ENCODE measurements at regions not wholly inside any gene's neighbourhood (a gene's known extent, or its start where the extent isn't known, plus 50 kb on each side); places are given as distances from the start of the nearest gene placed in this dataset.

DNA sequence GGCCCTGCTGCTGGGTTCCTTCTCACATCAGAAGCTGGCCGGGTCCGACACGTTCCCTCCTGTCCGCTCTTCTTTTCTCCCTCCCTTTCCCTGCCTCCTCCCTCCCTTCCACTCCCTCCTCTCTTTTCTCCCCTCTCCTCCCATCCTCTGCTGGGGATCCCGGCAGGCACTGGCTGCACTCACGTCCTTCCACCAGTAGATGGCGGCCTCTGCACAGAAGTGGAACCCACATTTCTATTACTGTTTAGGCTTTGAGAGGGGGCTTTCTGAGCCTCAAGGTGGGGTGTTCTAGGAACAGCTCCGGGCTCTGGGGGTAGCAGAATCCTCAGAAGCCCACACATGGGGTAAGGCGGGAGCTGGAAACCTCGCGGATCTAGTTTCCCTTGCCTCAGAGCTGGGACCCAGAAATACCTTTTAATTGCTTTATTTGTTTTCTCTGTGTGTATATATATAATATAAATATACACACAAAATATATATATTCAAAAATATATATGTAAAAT lies 294.2 kb downstream of the ZNF536 start:
- no peak overlapping the region for H3K9ac ChIP-seq (ENCODE audit: low read length)
- H3K4me3 ChIP-seq (ENCODE audit: low read length): no peak overlapping the region
- H3K27me3 ChIP-seq (ENCODE audit: control insufficient read depth, insufficient read depth, low read length): no peaks in the 10 kb centered on the region
- H3K36me3 ChIP-seq (ENCODE audit: control insufficient read depth, insufficient read depth, low read length): no peaks in the 10 kb centered on the region
- H3K4me1 ChIP-seq (ENCODE audit: control insufficient read depth, insufficient read depth, low read length): no peaks in the 10 kb centered on the region
- no peaks in the 10 kb centered on the region for H3K9me3 ChIP-seq (ENCODE audit: control insufficient read depth, low read length)

DNA sequence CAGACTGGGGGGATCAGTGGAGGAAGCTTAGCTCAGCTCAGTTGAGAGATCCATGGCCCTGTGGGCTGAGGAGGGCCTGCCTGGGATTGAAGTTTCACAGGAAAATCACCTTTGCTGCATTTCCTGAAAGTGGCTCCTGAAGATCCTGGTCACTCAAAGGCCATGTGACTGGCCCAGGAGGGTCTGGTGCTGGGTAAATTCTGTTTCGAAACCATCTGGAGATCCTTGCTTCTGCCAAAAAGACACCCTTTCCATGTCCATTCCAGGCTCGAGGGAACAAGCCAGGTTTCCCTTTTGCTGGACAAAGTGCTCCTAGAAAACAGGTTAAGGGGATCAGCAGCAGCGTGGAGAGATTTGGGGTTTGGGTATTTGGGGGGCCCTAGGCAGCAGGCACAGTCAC lies 293.3 kb downstream of the ZNF536 start:
- no peaks in the 10 kb centered on the region for H3K27me3 ChIP-seq (ENCODE audit: control insufficient read depth, insufficient read depth, low read length)

DNA sequence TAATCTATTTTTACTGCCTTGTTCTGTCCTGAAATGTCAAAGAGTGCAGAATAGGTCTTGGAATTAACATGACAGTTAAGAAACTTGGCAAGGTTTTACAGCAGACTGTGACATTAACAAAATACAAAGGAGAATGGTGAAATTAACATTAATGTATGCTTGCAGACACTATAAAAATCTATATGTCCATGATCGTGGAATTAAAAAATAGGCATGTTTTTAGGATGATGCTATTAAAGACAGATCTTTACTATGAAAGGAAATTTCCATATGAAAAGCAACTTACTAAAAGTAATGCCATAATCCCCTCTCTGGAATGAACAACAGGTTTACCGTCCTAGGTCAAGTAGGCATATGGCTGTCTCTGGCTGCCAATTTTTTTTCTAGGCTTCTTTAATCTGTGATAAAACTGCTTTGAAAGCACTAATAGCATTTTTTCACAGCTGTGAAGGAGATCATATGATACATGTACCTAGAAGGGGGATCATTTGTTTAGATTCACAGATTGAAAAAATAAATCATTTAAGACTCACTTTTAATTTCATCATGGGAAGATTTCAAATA lies 291.5 kb downstream of the ZNF536 start:
- no peak overlapping the region for H3K9ac ChIP-seq (ENCODE audit: low read length)
- no peaks in the 10 kb centered on the region for H3K27me3 ChIP-seq (ENCODE audit: control insufficient read depth, insufficient read depth, low read length)
- no peak overlapping the region for H3K4me3 ChIP-seq (ENCODE audit: low read length)

More for the DNA sequence above, 293.3 kb downstream of the ZNF536 start:
- Histone ChIP-seq H3K9me3 (ENCODE audit: control insufficient read depth, low read length) (no peaks in the 10 kb centered on the region), H3K4me3 (ENCODE audit: low read length) (no peak overlapping the region), H3K9ac (ENCODE audit: low read length) (no peak overlapping the region), H3K4me1 (ENCODE audit: control insufficient read depth, insufficient read depth, low read length) (no peaks in the 10 kb centered on the region), H3K36me3 (ENCODE audit: control insufficient read depth, insufficient read depth, low read length) (no peaks in the 10 kb centered on the region)

DNA sequence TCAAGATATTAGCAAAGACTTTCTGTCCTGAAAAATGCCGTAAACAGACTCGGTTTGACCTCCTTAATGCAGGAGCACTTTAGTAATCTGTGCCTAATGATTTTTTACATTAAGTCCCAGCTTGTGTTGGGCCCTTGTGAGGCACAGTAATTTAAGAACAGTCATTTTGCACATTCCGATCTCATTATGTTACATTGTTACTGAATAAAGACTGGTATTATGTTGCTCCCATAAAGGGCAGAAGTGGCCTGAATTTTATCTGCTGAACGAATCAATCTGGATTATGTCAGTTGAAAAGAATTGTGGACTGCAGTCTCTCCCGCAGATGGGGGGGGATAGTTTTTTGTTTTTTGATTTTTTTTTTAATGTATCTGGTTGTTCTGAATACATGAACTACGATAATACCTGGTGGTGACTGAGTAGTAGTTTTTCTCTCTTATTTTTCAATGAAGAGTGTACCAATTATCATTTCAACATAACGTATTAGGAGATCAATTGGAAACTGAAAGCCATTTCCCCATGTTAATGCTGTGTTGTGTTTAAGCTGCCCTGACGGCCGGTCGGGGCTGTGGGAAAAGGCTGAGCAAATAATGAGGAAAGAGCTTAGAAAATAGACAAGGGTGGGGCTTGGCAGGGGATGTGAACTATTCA lies 290.2 kb downstream of the ZNF536 start:
- Histone ChIP-seq H3K4me1 (ENCODE audit: control insufficient read depth, insufficient read depth, low read length) (no peaks in the 10 kb centered on the region), H3K27me3 (ENCODE audit: control insufficient read depth, insufficient read depth, low read length) (no peaks in the 10 kb centered on the region), H3K9me3 (ENCODE audit: control insufficient read depth, low read length) (no peaks in the 10 kb centered on the region), H3K9ac (ENCODE audit: low read length) (no peak overlapping the region), H3K4me3 (ENCODE audit: low read length) (no peak overlapping the region), H3K36me3 (ENCODE audit: control insufficient read depth, insufficient read depth, low read length) (no peaks in the 10 kb centered on the region)

More for the DNA sequence above, 291.5 kb downstream of the ZNF536 start:
- Histone ChIP-seq H3K36me3 (ENCODE audit: control insufficient read depth, insufficient read depth, low read length) (no peaks in the 10 kb centered on the region), H3K4me1 (ENCODE audit: control insufficient read depth, insufficient read depth, low read length) (no peaks in the 10 kb centered on the region), H3K9me3 (ENCODE audit: control insufficient read depth, low read length) (no peaks in the 10 kb centered on the region)

DNA sequence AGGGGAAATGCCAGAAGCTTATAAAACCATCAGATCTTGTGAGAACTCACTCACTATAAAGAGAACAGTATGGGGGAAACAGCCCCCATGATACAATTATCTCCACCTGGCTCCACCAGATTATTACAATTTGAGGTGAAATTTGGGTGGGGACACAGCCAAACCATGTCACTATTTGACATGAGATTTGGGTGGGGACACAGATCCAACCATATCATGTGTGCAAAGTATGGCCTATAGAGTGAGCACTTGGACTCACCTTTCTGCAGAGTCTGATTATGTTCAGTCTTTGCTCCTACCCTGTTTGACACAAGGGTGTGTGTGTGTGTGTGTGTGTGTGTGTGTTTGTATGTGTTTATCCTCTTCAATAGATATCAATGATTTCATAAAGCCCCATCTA lies 287.5 kb downstream of the ZNF536 start:
- Histone ChIP-seq H3K4me1 (ENCODE audit: control insufficient read depth, insufficient read depth, low read length) (no peaks in the 10 kb centered on the region), H3K36me3 (ENCODE audit: control insufficient read depth, insufficient read depth, low read length) (no peaks in the 10 kb centered on the region), H3K9ac (ENCODE audit: low read length) (no peak overlapping the region), H3K9me3 (ENCODE audit: control insufficient read depth, low read length) (no peaks in the 10 kb centered on the region), H3K4me3 (ENCODE audit: low read length) (no peak overlapping the region), H3K27me3 (ENCODE audit: control insufficient read depth, insufficient read depth, low read length) (no peaks in the 10 kb centered on the region)

DNA sequence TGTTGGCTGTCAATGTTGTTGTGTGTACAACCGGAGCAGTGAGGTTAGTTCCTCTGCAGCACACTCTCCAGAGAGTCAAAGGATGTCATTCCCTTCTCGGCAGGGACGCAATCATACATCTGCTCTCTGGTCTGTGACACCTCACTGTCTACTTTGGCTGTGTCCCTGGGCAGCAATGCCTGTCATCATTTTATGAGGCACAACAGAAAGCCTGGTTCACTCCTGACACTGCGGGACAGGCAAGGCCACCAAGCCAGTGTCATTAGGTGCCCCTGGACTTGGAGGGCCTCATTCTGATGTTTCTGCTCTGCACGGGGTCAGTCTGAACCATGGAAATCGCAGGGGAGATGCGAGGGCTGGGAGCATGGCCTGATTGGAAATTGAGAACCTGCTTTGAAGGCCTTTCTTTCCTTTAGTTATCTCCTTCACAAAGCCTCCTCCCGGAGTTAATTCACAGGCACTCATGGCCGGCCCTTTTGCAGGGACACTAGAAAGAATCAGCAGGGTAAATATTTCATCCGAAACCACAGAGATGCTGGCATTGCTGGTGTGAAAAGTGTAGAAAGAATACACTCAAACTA lies 284.4 kb downstream of the ZNF536 start:
- no peaks in the 10 kb centered on the region for H3K4me1 ChIP-seq (ENCODE audit: control insufficient read depth, insufficient read depth, low read length)
- H3K36me3 ChIP-seq (ENCODE audit: control insufficient read depth, insufficient read depth, low read length): no peaks in the 10 kb centered on the region
- H3K4me3 ChIP-seq (ENCODE audit: low read length): no peak overlapping the region
- no peak overlapping the region for H3K9ac ChIP-seq (ENCODE audit: low read length)
- no peaks in the 10 kb centered on the region for H3K9me3 ChIP-seq (ENCODE audit: control insufficient read depth, low read length)
- H3K27me3 ChIP-seq (ENCODE audit: control insufficient read depth, insufficient read depth, low read length): no peaks in the 10 kb centered on the region

DNA sequence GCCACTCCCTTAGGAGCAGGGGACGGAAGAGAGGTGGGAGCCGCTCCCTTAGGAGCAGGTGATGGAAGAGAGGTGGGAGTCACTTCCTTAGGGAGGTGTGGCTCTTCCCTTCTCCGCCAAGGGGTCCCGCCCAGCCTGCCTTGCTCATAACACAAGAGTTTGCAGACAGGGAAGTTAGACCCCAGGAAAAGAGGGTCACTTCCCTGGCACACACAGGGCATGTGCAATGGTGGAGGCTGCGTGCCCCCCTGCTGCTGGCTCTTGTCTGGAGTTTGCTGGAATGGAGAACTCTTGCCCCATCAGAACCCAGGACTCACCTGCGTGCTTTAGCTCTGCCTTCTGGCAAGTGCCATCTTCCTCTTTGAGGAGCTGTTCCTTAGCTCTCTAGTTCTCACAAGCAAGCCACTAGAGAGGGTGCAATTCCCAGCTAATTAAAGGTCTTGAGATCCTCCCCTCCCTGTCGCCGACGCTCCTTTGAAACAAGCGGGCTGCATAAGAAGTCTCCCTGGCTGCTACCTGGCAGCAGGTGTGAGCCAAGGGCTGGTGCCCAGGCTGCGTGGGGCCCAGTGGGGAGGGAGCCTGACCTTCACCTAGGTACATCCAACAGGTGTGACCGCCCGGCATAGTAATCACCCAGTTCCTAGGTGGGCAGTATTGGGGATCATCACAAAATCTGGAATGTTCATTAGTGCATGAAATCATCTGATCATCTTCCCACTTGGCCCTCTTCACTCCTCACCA lies 281.6 kb downstream of the ZNF536 start:
- no peak overlapping the region for H3K4me3 ChIP-seq (ENCODE audit: low read length)
- no peaks in the 10 kb centered on the region for H3K9me3 ChIP-seq (ENCODE audit: control insufficient read depth, low read length)
- no peak overlapping the region for H3K9ac ChIP-seq (ENCODE audit: low read length)
- no peaks in the 10 kb centered on the region for H3K36me3 ChIP-seq (ENCODE audit: control insufficient read depth, insufficient read depth, low read length)
- no peaks in the 10 kb centered on the region for H3K4me1 ChIP-seq (ENCODE audit: control insufficient read depth, insufficient read depth, low read length)
- H3K27me3 ChIP-seq (ENCODE audit: control insufficient read depth, insufficient read depth, low read length): no peaks in the 10 kb centered on the region

DNA sequence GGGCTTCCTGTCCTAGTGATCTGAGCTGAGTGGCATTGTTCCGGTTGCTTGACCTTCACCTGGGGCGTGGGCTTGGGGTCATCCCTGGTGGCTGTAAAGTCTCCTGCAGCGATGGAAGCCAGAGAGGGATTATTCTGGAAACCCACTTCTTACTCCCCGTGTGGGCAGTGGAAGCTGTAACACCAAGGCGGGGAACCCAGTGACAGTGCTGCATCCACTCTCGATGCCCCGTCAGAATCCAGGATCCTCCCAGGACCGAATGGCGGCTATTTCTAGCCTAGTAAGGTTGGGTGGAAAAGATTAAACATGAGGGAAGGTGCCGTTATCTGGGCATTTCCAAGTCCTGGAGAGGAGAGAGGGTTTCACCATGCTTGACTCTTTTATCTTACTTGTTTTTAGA lies 280.6 kb downstream of the ZNF536 start:
- H3K4me1 ChIP-seq (ENCODE audit: control insufficient read depth, insufficient read depth, low read length): no peaks in the 10 kb centered on the region
- no peaks in the 10 kb centered on the region for H3K27me3 ChIP-seq (ENCODE audit: control insufficient read depth, insufficient read depth, low read length)
- no peaks in the 10 kb centered on the region for H3K36me3 ChIP-seq (ENCODE audit: control insufficient read depth, insufficient read depth, low read length)
- H3K9me3 ChIP-seq (ENCODE audit: control insufficient read depth, low read length): no peaks in the 10 kb centered on the region
- no peak overlapping the region for H3K9ac ChIP-seq (ENCODE audit: low read length)
- H3K4me3 ChIP-seq (ENCODE audit: low read length): no peak overlapping the region

DNA sequence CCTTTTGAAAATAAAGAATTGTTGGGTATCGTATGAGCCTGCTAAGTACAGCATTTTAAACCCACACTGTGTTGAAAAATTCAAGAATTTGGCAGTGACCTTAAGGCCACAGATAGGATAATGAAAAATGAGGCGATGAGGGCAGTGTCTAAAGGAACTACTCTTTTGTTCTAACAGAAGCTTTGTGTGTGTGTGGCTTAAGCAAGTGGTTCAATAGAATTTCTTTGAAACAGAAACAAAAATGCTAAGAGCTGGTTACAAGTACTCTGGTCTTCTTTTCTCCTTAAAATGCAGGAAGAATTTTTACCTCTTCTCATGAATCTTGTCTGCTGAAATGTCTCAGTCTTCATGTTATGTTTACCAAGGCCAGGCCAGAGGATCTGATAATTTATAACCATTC lies 279.5 kb downstream of the ZNF536 start:
- no peak overlapping the region for H3K9ac ChIP-seq (ENCODE audit: low read length)
- no peaks in the 10 kb centered on the region for H3K4me1 ChIP-seq (ENCODE audit: control insufficient read depth, insufficient read depth, low read length)
- no peaks in the 10 kb centered on the region for H3K27me3 ChIP-seq (ENCODE audit: control insufficient read depth, insufficient read depth, low read length)
- no peaks in the 10 kb centered on the region for H3K9me3 ChIP-seq (ENCODE audit: control insufficient read depth, low read length)
- H3K36me3 ChIP-seq (ENCODE audit: control insufficient read depth, insufficient read depth, low read length): no peaks in the 10 kb centered on the region
- H3K4me3 ChIP-seq (ENCODE audit: low read length): no peak overlapping the region

DNA sequence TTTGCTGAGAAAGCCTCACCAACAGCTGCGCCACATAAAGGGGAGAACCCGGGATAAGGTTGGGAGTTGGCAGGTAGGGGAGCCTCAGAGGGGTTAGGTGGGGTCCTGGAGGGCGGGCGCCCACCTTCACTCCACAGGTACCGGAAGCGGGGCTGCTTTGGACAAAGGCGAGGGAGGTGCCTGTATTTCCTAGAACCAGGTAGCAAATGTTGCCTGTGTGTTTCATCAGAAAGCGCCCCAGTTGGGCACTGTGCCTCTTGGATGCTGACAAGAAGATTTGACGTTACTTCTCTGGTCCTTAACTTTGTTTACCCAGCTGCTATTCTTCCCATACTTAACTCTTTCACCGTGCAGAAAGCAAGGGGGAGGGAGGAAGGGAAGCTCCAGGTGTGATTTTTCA lies 278.9 kb downstream of the ZNF536 start:
- Histone ChIP-seq H3K36me3 (ENCODE audit: control insufficient read depth, insufficient read depth, low read length) (no peaks in the 10 kb centered on the region), H3K4me1 (ENCODE audit: control insufficient read depth, insufficient read depth, low read length) (no peaks in the 10 kb centered on the region), H3K4me3 (ENCODE audit: low read length) (no peak overlapping the region), H3K27me3 (ENCODE audit: control insufficient read depth, insufficient read depth, low read length) (no peaks in the 10 kb centered on the region), H3K9me3 (ENCODE audit: control insufficient read depth, low read length) (no peaks in the 10 kb centered on the region), H3K9ac (ENCODE audit: low read length) (no peak overlapping the region)

DNA sequence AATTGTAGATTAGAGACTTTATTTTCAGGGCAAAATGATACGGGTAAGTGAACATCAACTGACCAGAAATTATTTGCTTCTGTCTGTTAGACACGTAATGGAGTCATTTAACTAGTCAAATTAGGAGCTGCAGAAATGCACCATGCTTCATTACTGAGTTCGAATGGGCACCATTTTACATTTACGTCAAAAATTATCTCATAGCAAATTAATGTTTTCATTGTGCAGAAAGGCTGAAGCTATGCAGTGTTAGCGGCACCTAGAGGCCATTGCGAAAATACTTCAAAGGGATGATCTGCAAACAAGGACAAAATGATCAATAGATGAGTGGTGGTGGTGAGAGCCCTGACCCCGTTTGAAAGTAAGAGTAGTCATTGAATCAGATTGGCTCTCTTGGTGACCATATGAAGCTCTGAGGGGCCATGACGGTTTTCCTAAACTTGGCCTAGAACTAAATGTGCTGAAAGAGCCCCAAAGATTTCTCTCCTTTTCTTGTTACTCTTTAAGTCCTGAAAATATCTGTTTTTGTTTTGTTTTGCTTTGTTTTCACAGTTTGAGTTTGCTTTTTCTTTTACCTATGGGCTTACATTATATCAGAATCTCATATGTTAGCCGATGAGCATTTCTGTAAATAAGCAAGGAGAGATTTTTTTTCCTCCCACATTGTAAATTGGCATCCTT lies 277.9 kb downstream of the ZNF536 start:
- Histone ChIP-seq H3K27me3 (ENCODE audit: control insufficient read depth, insufficient read depth, low read length) (no peaks in the 10 kb centered on the region), H3K9ac (ENCODE audit: low read length) (no peak overlapping the region), H3K4me1 (ENCODE audit: control insufficient read depth, insufficient read depth, low read length) (no peaks in the 10 kb centered on the region), H3K36me3 (ENCODE audit: control insufficient read depth, insufficient read depth, low read length) (no peaks in the 10 kb centered on the region), H3K4me3 (ENCODE audit: low read length) (no peak overlapping the region), H3K9me3 (ENCODE audit: control insufficient read depth, low read length) (no peaks in the 10 kb centered on the region)
